ENCODE measurements at regions not wholly inside any gene's neighbourhood (a gene's known extent, or its start where the extent isn't known, plus 50 kb on each side); places are given as distances from the start of the nearest gene placed in this dataset.
"Not testable (repeated sequence)": the region's sequence is repeated elsewhere in the genome, so short reads cannot be mapped to it uniquely, and the experiment has no call there.

DNA sequence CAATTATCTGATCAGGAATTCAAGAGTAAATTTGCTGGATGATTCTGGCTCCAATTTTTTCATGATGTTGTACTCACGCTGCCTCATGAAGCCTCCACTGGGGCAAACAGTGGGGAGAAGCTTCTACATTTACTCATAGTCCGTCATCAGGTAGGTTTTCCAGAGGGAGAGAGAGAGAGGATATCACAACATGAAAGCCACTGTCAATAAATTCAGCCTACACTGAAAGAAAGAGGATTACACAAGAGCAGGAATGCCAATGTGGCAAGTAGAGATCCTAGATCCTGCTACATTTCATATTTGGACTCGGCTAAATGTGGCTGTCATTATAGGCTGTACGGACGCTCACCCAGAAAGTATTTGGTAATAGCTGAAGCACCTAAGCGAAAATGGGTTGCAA is 819.9 kb downstream of the BRINP3 start:
- peak overlapping the region; percentile 76 for H3K27ac ChIP-seq
- no peak for DNase-seq (ENCODE audit: low read depth, low spot score)

DNA sequence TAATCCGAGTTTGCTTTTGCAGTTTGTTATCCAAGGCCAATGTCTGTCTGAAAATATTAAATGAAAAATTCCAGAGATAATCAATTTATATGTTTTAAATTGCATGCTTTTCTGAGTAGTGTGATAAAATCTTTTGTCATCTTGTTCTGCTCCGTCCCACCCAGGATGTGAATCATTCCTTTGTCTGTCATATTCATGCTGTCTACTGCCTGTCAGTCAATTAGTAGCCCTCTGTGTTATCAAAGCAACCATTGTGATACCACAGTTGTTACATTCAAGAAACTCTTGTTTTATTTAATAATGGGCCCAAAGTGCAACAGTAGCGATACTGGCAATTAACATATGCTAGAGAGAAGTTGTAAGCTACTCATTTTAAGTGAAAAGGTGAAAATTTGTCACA is 819.3 kb downstream of the BRINP3 start:
- DNase-seq (ENCODE audit: low read depth, low spot score), result no peak

DNA sequence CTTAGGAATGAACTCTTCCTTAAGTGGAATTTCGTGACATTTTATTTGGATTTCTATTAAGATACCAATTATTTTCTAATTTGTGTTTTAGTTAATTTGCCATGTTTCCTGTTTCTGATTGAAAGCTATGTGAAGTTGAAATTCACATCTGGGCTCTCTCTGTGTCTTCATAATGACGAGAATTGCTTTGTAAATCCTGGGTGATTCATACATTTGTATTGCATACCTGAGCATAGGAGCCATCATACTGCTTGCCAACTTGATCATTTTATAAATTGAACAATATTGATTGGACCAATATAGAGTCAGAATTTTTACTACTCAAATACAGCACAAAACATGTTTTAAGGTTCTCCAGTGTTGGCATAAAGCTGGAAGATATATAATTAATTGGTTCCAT is 817.9 kb downstream of the BRINP3 start:
- peak overlapping the region; percentile 76 for H3K27ac ChIP-seq
- DNase-seq (ENCODE audit: low read depth, low spot score), result no peak

More for the DNA sequence above, 819.3 kb downstream of the BRINP3 start:
- peak overlapping the region; percentile 76 for H3K27ac ChIP-seq

DNA sequence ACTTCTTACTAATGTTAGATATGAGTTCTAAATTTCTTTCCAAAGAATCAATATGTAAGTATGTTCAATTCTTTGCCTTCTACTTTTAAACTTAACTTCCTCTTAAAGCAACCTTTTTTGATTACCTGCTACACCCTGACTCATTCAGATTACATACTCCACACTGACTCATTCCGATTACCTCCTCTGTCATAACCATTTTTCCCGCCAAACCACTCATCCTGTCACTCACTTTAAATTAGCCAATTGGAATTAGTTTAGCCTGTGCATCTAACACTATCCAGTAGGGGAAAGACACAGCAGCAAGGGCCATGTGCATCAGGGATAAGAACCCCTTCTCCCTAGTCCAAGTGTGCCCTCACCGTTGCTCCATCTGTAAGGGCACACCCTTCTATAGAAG is 815.5 kb downstream of the BRINP3 start:
- H3K27ac ChIP-seq, result peak overlapping the region; percentile 21
- peak; percentile 16 for DNase-seq (ENCODE audit: low read depth, low spot score)

DNA sequence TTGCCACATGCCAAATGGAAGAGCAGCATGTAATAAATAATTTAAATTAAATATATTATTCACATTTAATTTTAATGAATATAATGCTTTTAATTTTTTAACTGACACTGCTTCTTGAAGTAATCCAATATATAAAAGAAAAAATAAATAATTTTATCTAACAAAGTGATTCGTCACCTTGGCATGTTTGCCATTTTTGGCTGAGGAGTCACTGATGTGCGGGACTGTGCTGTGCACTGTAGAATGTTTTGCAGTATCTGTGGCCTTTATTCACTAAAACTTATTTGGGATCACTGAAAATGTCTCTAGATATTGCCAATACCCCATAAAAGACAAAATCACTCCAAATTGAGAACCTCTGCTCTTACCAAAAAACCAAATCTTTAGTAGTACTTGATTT is 807.8 kb downstream of the BRINP3 start:
- DNase-seq (ENCODE audit: low read depth, low spot score), result no peak
- H3K27ac ChIP-seq, result no peak overlapping the region

DNA sequence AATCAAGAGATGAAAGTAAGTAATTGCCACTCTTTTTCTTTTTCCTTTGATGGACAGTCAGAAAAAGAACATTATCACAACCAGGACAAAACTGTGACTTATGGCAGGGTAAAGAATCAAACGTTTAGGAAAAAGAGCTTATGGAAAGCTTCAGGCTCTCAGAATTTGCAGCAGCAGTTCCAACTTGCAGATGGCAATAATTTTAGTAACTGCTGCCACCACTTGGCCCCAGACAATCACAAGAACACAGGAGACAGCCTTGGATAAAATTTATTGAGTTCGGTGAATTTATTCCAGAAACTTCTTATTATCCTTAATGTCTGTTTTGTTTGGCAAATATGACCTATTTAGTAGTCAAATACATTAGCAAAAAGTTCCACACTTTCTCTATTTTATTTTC is 804.4 kb downstream of the BRINP3 start:
- no peak overlapping the region for H3K27ac ChIP-seq
- DNase-seq (ENCODE audit: low read depth, low spot score), result no peak

DNA sequence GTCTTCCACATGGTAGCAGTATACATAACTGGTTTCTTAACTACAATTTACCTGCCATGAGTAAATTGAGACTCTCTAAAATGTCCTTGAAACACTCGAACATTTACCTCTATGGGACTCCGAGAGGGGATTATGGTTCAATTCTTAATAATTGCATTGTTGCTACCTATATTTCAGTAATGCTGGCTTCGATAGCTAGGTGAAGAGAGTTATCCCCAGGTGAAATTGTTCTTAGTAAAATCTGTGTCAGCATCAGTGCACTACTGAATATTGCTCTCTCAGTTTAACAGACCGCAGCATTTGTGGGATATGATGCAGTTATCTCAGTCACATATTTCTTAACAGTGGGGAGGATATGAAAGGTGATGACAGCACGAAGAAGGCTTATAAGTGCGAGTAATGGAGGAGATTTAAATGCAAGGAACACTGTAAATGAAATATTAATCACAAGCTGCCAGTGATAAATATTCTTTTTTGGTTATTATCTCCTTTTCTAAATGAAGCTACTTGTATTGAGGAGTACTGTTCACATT is 801.9 kb downstream of the BRINP3 start:
- no peak overlapping the region for H3K27ac ChIP-seq
- no peak for DNase-seq (ENCODE audit: low read depth, low spot score)

DNA sequence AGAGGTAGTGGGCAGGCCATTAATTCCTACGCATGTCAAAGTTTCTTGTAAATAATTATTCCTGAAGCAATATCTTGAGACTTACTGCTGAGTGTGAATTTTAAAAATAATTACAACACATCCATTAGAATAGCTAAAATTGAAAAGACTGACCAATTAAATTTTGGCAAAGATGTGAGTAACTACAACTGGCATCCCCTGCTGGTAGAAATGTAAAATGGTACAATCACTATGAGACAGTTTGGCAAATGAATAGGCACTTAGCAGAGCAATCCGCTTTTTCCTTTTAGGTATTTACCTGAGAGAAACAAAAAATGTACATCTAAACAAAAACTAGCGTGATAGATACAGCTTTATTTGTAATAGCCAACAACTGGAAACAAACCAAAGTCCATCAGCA is 798.9 kb downstream of the BRINP3 start:
- no peak for DNase-seq (ENCODE audit: low read depth, low spot score)
- no peak overlapping the region for H3K27ac ChIP-seq

DNA sequence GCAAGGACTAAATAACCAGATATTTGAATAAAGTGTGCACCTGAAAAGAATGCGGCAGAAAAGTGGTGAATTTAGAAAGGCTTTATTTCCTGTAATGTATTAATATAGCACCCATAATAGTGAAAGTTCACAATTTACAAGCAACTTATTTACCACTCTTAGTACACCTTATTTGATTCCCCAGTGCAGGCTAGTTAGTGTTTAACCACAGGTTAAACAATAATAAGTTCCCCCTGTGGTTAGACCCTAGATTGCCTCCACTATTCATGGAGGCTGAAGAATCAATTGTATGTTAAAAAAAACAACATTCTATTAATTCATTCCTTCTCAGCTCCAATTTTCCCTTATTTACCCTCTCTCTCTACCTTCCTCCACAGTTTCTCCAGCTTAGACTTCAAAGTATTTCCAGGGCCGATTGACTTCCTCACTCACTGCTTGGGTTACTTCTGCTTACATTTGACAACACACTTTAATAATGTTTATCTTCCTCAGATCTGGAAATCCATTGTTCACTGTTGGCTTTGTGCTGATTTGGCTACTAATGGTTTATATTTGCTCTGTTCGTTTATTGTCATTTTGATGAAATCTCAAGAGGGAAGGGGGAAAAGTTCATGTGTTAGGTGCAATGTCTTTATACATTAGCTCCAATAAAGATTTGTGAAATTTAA is 796.3 kb downstream of the BRINP3 start:
- H3K27ac ChIP-seq, result no peak overlapping the region
- DNase-seq (ENCODE audit: low read depth, low spot score), result no peak

DNA sequence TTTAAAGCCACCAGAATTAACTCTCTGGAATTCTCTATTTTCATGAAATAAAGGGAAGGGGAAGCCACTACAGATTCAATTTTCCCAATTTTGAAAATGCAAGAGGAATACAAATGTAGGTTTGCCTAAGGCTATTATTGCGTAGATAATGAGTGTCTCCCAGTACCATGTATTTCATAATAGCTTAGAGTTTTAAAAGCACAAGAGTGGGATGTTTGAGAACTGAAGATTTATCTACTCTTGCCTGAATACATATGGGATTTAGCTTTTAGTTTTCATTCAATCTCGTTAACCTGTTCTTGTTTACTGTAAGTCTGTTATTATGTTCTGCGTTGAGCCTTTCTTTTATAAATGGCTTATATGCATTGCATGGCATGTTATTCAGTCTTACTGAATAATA is 795.1 kb downstream of the BRINP3 start:
- H3K27ac ChIP-seq, result no peak overlapping the region
- DNase-seq (ENCODE audit: low read depth, low spot score), result no peak

DNA sequence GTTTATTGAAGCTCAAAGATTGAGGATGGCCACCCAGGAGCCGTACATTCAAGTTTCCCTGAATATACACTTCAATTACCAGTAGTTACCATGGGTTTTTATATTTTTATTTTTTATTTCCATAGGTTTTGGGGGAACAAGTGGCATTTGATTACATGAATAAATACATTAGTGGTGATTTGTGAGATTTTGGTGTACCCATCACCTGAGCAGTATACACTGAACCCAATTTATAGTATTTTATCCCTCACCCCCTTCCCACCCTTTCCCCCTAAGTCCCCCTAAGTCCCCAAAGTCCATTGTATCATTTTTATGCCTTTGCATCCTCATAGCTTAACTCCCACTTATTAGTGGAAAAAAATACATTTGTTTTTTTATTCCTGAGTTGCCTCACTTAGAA is 791.4 kb downstream of the BRINP3 start:
- no peak overlapping the region for H3K27ac ChIP-seq
- no peak for DNase-seq (ENCODE audit: low read depth, low spot score)

DNA sequence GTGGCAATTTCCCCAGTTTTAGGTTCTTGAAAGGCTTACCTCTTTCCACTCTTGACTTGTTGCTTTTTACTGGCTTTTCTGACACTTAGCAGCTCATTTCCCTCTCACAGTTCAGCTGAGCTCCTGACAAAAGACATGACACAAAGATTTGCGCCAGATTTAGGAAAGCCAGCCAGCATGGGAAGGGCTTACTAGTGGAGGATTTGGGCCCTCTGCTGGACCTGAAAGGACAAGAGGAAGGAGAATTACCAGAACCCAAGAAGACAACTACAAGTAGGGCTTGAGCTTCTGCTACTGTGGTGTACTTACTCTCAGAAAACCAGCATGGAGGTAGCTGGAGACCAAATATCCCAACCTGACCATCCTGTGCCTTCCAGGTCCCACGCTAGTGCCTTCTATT is 784.5 kb downstream of the BRINP3 start:
- DNase-seq (ENCODE audit: low read depth, low spot score), result no peak
- no peak overlapping the region for H3K27ac ChIP-seq

DNA sequence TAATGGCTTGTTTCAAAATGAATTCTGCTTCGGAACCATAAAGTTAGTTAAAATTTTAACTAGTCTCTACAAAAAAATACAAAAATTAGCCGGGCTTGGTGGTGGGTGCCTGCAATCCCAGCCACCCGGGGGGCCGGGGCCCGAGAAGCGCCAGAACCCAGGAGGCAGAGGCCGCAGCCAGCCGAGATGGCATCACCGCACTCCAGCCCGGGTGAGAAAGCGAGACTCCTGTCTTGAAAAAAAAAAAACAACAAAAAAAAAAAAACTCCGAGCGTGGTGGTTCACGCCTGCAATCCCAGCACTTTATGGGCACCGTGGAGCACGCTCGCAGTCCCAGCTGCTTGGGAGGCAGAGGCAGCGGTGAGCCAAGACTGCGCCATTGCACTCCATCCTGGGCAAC is 781.4 kb downstream of the BRINP3 start:
- DNase-seq (ENCODE audit: low read depth, low spot score), result no peak

DNA sequence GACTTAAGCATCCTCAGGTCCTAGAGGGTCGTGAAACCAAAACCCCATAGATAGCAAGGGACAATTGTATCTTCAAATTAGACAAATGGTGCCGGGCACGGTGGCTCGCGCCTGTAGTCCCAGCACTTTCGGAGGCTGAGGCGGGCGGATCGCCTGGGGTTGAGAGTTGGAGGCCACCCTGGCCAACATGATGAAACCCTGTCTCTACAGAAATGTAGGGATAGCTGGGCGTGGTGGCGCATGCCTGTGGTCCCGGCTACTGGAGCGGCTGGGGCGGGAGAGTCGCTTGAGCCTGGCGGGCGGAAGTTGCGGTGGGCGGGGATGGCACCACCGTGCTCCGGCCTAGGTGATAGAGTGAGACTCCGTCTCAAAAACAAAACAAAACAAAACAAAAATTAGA is 780.6 kb downstream of the BRINP3 start:
- H3K27ac ChIP-seq, result no peak overlapping the region
- DNase-seq (ENCODE audit: low read depth, low spot score), result no peak

More for the DNA sequence above, 781.4 kb downstream of the BRINP3 start:
- no peak overlapping the region for H3K27ac ChIP-seq

DNA sequence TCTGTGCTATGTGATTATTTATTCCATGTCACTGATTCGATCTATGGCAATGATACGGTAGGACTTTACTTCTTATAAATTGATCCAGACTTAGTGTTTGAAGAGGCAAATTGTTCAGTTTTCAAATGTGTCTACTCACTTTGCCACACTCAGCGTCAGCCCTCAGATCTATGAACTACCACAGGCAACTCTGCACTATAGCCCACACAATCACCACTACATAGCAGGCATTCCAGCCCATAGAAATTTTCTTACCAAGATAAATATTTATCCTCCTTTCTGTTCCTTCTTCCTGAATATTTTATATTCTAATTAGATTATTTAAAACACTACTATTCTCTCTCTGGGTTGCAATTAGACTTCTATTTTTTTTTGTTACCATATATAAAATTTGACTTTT is 776.1 kb downstream of the BRINP3 start:
- DNase-seq (ENCODE audit: low read depth, low spot score), result no peak
- no peak overlapping the region for H3K27ac ChIP-seq

DNA sequence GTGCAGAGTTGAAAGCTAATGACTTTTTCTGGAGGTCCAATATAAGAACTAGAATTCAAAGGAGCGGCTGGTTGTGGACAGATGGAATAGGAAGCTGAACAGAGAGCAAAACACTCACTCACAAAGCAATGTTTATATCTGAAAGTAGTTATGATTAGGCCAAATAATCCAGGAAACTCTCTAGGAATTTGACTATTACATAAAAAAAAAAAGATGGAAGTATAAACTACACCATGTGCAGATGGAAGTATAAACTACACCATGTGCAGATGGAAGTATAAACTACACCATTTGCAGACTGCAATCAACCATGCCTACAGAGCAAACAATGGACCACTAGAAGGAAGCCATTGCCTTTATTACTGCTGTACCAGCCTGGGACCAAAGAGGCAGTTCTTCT is 771.1 kb downstream of the BRINP3 start:
- no peak overlapping the region for H3K27ac ChIP-seq
- DNase-seq (ENCODE audit: low read depth, low spot score), result no peak

DNA sequence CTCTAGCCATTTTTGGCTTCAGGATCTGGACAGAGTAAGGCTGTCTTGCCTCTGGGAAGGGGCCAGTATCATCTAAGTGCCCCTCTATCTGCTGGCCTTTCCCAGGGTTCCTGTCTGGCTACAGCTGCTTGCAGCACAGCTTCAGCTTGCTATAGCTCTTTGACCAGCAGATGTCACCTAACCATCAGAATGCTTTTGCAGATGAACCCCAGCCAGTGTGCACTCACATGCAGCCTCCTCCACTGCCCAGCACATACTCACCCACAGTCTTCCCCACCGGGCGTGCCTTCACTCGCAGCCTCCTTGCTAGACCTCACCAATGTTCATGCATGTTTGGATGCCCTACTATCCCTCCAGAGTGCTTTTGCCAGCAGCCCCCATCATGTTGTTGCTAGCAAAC is 769.0 kb downstream of the BRINP3 start:
- H3K27ac ChIP-seq, result no peak overlapping the region
- no peak for DNase-seq (ENCODE audit: low read depth, low spot score)

DNA sequence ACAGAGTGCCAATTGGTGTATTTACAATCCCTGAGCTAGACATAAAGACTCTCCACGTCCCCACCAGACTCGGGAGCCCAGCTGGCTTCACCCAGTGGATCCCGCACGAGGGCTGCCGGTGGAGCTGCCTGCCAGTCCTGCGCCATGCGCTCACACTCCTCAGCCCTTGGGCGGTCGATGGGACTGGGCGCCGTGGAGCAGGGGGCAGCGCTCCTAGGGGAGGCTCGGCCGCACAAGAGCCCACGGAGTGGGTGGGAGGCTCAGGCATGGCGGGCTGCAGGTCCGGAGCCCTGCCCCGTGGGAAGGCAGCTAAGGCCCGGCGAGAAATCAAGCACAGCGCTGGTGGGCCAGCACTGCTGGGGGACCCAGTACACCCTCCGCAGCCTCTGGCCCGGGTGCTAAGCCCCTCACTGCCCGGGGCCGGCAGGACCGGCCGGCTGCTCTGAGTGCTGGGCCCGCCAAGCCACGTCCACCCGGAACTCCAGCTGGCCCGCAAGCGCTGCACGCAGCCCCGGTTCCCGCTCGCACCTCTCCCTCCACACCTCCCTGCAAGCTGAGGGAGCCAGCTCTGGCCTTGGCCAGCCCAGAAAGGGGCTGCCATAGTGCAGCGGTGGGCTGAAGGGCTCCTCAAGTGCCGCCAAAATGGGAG is 759.4 kb downstream of the BRINP3 start:
- DNase-seq (ENCODE audit: low read depth, low spot score); H3K27ac ChIP-seq: not testable (repeated sequence)

DNA sequence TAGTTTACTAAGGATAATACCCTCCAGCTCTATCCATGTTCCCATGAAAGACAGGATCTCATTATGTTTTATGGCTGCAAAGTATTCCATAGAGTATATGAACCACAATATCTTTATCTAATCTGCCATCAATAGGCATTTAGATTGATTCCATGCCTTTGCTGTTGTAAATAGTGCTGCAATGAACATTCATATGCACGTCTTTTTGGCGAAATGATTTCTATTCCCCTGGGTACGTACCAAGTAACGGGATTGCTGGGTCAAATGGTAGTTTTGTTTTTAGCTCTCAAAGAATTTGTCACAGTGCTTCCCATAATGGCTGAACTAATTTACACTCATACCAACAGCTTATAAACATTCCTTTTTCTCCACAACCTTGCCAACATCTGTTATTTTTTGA is 750.9 kb downstream of the BRINP3 start:
- H3K27ac ChIP-seq, result no peak overlapping the region
- DNase-seq (ENCODE audit: low read depth, low spot score), result no peak

DNA sequence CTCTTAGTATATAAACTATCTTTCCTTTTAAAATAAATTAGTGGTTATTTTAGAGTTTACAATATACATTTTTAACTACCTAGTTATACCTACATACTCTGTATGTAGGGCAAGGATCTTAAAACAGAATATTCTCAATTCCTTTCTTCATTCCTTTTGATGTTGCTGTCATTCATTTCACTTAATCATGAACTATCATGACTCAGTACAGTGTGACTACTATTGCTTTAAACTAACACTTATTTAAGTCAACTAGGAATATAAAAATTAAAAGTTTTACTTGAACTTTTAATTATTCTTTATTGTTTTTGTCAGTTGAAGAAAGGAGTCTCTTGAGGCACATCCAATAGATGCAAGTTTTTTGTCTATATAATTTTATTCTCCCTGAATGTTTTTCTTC is 726.4 kb downstream of the BRINP3 start:
- H3K27ac ChIP-seq, result no peak overlapping the region
- DNase-seq (ENCODE audit: low read depth, low spot score), result no peak

DNA sequence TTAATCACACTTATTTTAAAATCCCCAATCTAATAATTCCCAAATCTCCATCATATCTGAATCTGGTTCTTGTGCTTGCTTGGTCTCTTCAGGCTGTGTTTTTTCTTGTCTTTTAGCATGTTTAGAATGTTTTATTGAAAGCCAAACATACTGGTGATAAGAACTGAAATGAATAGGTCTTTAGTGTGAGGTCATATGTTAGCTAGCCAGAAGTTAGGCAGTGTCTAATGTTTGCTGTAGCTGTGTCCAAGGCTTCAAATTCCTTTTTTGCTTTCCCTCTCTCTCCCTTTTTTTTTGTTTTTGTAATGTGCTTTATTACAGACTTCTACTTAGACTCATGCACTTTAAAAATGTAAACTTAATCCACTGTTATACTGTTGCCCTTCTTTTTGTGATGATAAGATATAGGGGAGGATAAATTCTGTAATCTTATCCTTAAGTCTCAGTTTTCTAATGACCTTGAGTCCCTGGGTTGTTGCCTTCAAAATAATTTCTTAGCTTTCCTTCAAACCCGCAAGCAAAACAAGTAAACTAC is 725.1 kb downstream of the BRINP3 start:
- DNase-seq (ENCODE audit: low read depth, low spot score), result no peak
- H3K27ac ChIP-seq, result no peak overlapping the region

DNA sequence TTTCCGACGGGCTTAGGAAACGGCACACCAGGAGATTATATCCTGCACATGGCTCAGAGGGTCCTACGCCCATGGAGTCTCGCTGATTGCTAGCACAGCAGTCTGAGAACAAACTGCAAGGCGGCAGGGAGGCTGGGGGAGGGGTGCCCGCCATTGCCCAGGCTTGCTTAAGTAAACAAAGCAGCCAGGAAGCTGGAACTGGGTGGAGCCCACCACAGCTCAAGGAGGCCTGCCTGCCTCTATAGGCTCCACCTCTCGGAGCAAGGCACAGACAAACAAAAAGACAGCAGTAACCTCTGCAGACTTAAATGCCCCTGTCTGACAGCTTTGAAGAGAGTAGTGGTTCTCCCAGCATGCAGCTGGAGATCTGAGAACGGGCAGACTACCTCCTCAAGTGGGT is 722.6 kb downstream of the BRINP3 start:
- DNase-seq (ENCODE audit: low read depth, low spot score); H3K27ac ChIP-seq: not testable (repeated sequence)
